Epithelial cell of proximal tubule (primary cell): ENCODE measurements at regions not wholly inside any gene's neighbourhood (a gene's known extent, or its start where the extent isn't known, plus 50 kb on each side); places are given as distances from the start of the nearest gene placed in this dataset.
"Not testable (repeated sequence)": the region's sequence is repeated elsewhere in the genome, so short reads cannot be mapped to it uniquely, and the experiment has no call there.

Source experiments
- DNase-seq: peaks from one replicate; pipeline ENCODE4 v3.0.0-alpha.2; 2011; ENCODE audit warnings: low read depth
- H3K4me3 ChIP-seq: 2 replicates; pipeline ENCODE4 v1.5.1; 2011; ENCODE audit warnings: low read depth, mild to moderate bottlenecking, low read length
- TF ChIP-seq, protein P1 (sequence below): conservative IDR thresholded peaks from 2 replicates; pipeline ENCODE4 v1.5.1; 2012; ENCODE audit warnings: low read depth, mild to moderate bottlenecking, low read length

DNA sequence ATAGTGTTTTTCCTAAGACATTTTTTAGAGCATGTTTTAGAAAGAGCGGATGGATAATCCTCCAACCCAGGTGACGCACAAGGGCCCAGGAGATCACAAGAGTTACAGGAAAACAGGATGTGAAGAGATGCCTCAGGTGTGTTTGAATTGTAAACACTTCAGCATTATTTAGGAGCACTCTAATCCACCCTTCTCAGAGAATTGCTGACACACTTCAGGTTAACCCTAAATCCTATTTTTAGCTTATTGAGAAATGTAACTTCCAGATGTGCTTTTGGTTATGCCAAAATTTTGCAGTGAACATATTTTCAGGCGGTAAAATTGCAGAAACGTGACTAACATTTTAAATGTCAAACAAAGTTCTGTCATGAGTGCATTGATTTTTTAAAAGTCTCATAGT, 755.4 kb upstream of the CTNND2 start:
- TF ChIP-seq, protein P1, sequence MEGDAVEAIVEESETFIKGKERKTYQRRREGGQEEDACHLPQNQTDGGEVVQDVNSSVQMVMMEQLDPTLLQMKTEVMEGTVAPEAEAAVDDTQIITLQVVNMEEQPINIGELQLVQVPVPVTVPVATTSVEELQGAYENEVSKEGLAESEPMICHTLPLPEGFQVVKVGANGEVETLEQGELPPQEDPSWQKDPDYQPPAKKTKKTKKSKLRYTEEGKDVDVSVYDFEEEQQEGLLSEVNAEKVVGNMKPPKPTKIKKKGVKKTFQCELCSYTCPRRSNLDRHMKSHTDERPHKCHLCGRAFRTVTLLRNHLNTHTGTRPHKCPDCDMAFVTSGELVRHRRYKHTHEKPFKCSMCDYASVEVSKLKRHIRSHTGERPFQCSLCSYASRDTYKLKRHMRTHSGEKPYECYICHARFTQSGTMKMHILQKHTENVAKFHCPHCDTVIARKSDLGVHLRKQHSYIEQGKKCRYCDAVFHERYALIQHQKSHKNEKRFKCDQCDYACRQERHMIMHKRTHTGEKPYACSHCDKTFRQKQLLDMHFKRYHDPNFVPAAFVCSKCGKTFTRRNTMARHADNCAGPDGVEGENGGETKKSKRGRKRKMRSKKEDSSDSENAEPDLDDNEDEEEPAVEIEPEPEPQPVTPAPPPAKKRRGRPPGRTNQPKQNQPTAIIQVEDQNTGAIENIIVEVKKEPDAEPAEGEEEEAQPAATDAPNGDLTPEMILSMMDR, result no peak
- DNase-seq, result no peak

GRCh38 chr5:12658871-12659446, 754.7 kb upstream of the CTNND2 start:
- no peak overlapping the region for H3K4me3 ChIP-seq
- TF ChIP-seq, protein P1, result no peak
- DNase-seq, result no peak

More for the DNA sequence above, 755.4 kb upstream of the CTNND2 start:
- H3K4me3 ChIP-seq, result no peak overlapping the region

DNA sequence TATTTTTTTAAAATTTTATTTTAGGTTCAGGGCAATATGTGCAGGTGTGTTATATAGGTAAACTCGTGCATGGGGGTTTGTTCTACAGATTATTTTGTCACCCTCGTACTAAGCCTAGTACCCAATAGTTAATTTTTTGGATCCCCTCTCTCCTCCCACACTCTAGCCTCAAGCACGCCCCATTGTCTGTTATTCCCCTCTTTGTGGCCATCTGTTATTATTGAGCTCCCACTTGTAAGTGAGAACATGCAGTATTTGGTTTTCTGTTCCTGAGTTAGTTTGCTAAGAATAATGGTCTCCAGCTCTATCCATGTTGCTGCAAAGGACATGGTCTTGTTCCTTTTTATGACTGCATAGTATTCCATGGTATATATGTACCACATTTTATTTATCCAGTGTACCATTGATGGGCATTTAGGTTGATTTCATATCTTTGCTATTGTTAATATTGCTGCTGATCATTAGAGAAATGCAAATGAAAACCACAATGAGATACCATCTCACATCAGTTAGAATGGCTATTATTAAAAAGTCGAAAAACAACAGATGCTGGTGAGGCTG, 753.7 kb upstream of the CTNND2 start:
- H3K4me3 ChIP-seq, DNase-seq: not testable (repeated sequence)

DNA sequence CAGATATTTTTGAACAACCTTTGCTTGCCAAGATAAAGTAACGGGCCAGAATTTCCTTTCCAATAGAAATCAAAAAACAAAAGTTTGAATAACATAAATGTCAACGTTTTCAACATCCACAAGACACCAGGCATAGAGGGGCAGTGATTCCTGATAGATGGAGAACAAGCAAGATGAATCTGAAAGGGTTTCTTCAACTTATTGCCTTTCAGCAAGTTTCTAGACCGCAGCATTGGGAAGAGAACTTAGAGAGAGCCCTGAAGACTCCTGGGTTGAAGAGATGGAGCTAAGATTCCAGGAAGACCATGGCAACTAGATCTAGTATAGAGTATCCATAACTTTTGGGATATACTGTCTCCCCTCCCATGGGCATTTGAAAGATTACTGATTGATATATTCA, 751.4 kb upstream of the CTNND2 start:
- H3K4me3 ChIP-seq, result no peak overlapping the region
- TF ChIP-seq, protein P1, result no peak
- DNase-seq, result no peak

GRCh38 chr5:12652201-12652600, 748.0 kb upstream of the CTNND2 start:
- H3K4me3 ChIP-seq, result no peak overlapping the region
- TF ChIP-seq, protein P1, result no peak
- DNase-seq, result no peak

DNA sequence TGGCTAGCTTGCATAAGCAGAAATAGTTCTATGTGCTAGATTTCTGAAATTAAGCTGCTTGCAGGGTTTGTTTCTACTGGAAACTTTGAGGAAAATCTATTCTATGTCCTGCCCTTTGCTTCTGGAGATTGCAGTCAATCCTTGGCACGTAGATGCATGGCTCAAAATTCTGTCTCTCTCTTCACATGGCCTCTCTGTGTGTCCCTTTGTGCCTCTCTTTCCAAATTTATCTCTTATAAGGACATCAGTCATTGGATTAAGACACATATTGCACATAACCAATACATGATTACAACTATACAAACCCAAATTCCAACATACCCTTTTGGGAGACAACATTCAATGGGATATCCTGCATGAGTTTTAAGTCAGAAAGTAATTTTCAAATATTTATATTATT, 744.3 kb upstream of the CTNND2 start:
- TF ChIP-seq, protein P1, result no peak
- H3K4me3 ChIP-seq, result no peak overlapping the region
- no peak for DNase-seq

- H3K4me3 ChIP-seq, result no peak overlapping the region
- no peak for DNase-seq
- TF ChIP-seq, protein P1, result no peak
Measured at GRCh38 chr5:12647613-12648012, 743.4 kb upstream of the CTNND2 start.
